OCI-LY3 (cell line): ENCODE measurements at regions not wholly inside any gene's neighbourhood (a gene's known extent, or its start where the extent isn't known, plus 50 kb on each side); places are given as distances from the start of the nearest gene placed in this dataset.

Source experiments
- EZH2phosphoT487 ChIP-seq: fragments of 200-600 bp; shearing (Covaris generic); IDR thresholded peaks from 2 replicates; pipeline ENCODE4 v1.6.1; 2018; ENCODE audit warnings: antibody characterized with exemption, mixed run types, low read depth
- TF ChIP-seq, protein P1 (sequence below): fragments of 200-600, 300-600 bp; sonication (generic); IDR thresholded peaks from 2 replicates; pipeline ENCODE4 v1.5.1; 2014; ENCODE audit warnings: antibody characterized with exemption, low read length, low read depth

DNA sequence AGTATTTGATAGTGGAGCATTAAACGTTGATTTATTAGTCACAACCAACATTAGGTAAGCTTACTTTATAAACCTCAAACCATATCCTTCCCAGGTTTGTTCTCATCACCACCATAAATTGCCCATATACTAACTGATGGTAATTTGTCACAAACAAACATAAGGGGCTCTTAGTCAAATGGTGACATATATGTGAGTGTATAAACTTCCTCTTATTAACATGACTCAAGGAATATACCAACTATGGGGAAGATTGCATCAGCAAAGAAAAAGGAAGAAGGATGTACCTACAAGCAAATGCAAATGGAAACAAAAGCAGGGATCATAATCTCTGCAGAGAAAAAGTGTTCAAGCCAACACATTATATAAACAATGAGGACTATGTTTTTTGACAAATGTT, 418.2 kb upstream of the AKR1E2 start:
- TF ChIP-seq, protein P1, sequence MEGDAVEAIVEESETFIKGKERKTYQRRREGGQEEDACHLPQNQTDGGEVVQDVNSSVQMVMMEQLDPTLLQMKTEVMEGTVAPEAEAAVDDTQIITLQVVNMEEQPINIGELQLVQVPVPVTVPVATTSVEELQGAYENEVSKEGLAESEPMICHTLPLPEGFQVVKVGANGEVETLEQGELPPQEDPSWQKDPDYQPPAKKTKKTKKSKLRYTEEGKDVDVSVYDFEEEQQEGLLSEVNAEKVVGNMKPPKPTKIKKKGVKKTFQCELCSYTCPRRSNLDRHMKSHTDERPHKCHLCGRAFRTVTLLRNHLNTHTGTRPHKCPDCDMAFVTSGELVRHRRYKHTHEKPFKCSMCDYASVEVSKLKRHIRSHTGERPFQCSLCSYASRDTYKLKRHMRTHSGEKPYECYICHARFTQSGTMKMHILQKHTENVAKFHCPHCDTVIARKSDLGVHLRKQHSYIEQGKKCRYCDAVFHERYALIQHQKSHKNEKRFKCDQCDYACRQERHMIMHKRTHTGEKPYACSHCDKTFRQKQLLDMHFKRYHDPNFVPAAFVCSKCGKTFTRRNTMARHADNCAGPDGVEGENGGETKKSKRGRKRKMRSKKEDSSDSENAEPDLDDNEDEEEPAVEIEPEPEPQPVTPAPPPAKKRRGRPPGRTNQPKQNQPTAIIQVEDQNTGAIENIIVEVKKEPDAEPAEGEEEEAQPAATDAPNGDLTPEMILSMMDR = no peak
- TF ChIP-seq EZH2phosphoT487 = no peak
